ENCODE measurements at regions not wholly inside any gene's neighbourhood (a gene's known extent, or its start where the extent isn't known, plus 50 kb on each side); places are given as distances from the start of the nearest gene placed in this dataset.

DNA sequence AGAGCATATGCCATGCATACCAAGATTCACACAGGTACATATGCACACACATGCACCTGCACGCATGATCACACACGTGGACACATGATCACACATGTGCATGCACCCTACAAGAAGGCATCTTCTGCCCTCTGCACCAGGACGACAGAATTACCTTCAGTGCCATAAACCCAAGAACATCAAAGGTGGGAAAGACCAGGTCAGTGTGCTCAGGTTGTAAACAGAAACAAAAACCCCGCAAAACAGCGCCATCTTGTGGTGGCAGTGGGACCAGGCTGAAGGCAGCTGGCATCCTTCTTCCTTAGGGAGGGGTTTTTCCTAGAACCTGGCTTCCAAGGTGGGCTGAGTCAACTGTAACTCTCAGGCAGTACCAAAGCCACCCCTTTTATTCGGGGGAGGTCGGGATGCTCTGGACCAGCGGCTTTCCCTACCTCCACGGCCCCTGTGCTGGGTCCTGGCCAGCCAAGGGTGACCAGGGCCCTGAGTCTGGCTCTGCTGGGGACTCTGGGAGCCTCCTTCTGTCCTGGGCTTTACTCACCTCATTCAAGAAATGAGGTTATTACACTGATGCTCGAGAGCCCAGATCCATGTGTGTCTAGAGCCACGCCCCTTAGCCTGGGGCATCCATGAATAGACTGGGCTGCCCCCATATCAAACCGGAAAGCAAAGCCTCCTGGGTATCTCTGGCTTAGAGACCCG lies 69.4 kb upstream of the FGF3 start:
- POLR2A ChIA-PET, result no interaction called here
- in situ Hi-C loops (cut with MboI) (loop anchor here (5.0 kb wide), 2 partner anchors 201 to 791 kb away; no protein-coding TSS in a partner anchor), intact Hi-C loops (cut with micrococcal nuclease; ENCODE audit: unreplicated experiment) (loop anchor here (1.0 kb wide), 1 partner anchor 202 kb away; no protein-coding TSS in a partner anchor)
- Histone ChIP-seq H3K4me2 (ENCODE audit: control insufficient read depth, insufficient read depth) (no peak overlapping the region), H3K79me2 (ENCODE audit: control insufficient read depth, insufficient read depth, low read length) (no peaks in the 10 kb centered on the region), H3K27me3 (replicated peaks in 1 of 2; ENCODE audit: control insufficient read depth in 2 of 2, insufficient read depth in 2 of 2, low read length in 1 of 2) (no peaks in the 10 kb centered on the region; a peak in 1 of 4 replicates), H3K27ac (ENCODE audit: control insufficient read depth, insufficient read depth) (no peak overlapping the region), H3K9ac (ENCODE audit: control insufficient read depth, insufficient read depth, low read length) (no peak overlapping the region), H3K36me3 (ENCODE audit: control insufficient read depth in 2 of 2, insufficient read depth in 2 of 2, low read length in 1 of 2) (no peaks in the 10 kb centered on the region), H2AFZ (ENCODE audit: control insufficient read depth, low read depth, low read length) (no peak overlapping the region), H4K20me1 (ENCODE audit: control insufficient read depth, insufficient read depth) (no peaks in the 10 kb centered on the region), H3K4me3 (no peak overlapping the region), H3K4me1 (ENCODE audit: control insufficient read depth, insufficient read depth, low read length) (no peaks in the 10 kb centered on the region), H3K9me3 (replicated peaks; ENCODE audit: control insufficient read depth, insufficient read depth, low read length) (no peaks in the 10 kb centered on the region)
- ATAC-seq (peak; percentile 89), FAIRE-seq (peak; percentile 90), DNase-seq (ENCODE audit: low read depth, low spot score) (no peak)
- TF ChIP-seq MEF2A (IDR thresholded peaks at IDR 0.05; ENCODE audit: insufficient read depth, low read depth, low read length) (no peak), SMC3 (IDR thresholded peaks at IDR 0.05; ENCODE audit: borderline replicate concordance, low read length) (peak; percentile 86), YY1 (IDR thresholded peaks at IDR 0.05; ENCODE audit: low read depth, low read length) (peak; percentile 46; the same call in 1 of the 2 replicates), BACH1 (IDR thresholded peaks at IDR 0.05; ENCODE audit: borderline replicate concordance) (no peak), RAD21 (IDR thresholded peaks at IDR 0.05; ENCODE audit: insufficient read depth, low read depth, low read length) (peak; percentile 51), IKZF1 (conservative IDR thresholded peaks at IDR 0.05) (no peak), NFXL1 (IDR thresholded peaks at IDR 0.05; ENCODE audit: borderline replicate concordance) (no peak), RUNX3 (IDR thresholded peaks at IDR 0.05; ENCODE audit: low read length) (peak; percentile 42; the same call in 1 of the 2 replicates), PAX8 (IDR thresholded peaks at IDR 0.05) (no peak), ZSCAN29 (IDR thresholded peaks at IDR 0.05) (no peak), KAT2A (conservative IDR thresholded peaks at IDR 0.05; ENCODE audit: control insufficient read depth, low read depth, low read length) (no peak)
- TF ChIP-seq, protein P1, sequence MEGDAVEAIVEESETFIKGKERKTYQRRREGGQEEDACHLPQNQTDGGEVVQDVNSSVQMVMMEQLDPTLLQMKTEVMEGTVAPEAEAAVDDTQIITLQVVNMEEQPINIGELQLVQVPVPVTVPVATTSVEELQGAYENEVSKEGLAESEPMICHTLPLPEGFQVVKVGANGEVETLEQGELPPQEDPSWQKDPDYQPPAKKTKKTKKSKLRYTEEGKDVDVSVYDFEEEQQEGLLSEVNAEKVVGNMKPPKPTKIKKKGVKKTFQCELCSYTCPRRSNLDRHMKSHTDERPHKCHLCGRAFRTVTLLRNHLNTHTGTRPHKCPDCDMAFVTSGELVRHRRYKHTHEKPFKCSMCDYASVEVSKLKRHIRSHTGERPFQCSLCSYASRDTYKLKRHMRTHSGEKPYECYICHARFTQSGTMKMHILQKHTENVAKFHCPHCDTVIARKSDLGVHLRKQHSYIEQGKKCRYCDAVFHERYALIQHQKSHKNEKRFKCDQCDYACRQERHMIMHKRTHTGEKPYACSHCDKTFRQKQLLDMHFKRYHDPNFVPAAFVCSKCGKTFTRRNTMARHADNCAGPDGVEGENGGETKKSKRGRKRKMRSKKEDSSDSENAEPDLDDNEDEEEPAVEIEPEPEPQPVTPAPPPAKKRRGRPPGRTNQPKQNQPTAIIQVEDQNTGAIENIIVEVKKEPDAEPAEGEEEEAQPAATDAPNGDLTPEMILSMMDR (IDR thresholded peaks at IDR 0.05 in 2 of 3, conservative IDR thresholded peaks at IDR 0.05 in 1 of 3; ENCODE audit: control insufficient read depth in 2 of 3, extremely low read depth in 1 of 3, insufficient read depth in 1 of 3, low read depth in 3 of 3, low read length in 3 of 3), result peak; percentile 77 to 89 (median 89)
- no TSS peak for BruUV-seq (replicated peaks)
- RAD21 ChIA-PET (ENCODE audit: unreplicated experiment), result no interaction called here
- SMC1A ChIA-PET (ENCODE audit: uncharacterized antibody, unreplicated experiment), result no interaction called here
- CTCF ChIA-PET, result interaction anchor here (0.6 kb wide), 2 partner anchors 14 to 68 kb away, joined by 3 read pairs; no protein-coding TSS in a partner anchor
- WGBS (ENCODE audit: insufficient coverage, insufficient replicate concordance, low lambda C conversion rate, missing lambda C conversion rate), result 15% methylated on average over 13 of the region's 13 CpGs

All from GM12878 (cell line).